ENCODE measurements at regions not wholly inside any gene's neighbourhood (a gene's known extent, or its start where the extent isn't known, plus 50 kb on each side); places are given as distances from the start of the nearest gene placed in this dataset.

DNA sequence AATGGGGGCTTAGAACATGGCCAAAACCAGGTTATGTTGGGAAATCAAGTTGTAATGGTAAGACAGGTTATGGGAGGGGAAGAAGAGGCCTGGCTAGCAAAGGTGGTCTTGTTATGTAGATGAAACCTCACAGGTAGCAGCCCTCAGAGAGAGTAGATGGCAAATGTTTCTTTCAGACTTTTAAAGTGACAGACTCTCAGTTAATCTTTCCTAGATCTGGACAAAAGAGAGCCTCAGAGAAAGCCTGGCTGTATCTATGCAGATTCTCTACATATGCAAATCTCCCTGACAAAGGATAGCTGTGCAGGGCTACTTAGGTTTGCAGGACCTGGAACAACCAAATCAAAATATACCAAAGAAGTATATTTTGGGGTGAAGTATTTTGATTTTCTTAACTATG, 284.1 kb upstream of the AMOT start:
- Histone ChIP-seq H3K4me3 (replicated peaks; ENCODE audit: insufficient read depth, low read length) (no peak overlapping the region), H3K27ac (replicated peaks) (no peak overlapping the region), H3K27me3 (ENCODE audit: insufficient read depth, poor library complexity, severe bottlenecking) (no peaks in the 10 kb centered on the region)
- DNase-seq (ENCODE audit: low read depth in 1 of 2, low spot score in 1 of 2) = no peak
- no peak for TF ChIP-seq GABPA (IDR thresholded peaks at IDR 0.05; ENCODE audit: low read depth)
- TF ChIP-seq, protein P1, sequence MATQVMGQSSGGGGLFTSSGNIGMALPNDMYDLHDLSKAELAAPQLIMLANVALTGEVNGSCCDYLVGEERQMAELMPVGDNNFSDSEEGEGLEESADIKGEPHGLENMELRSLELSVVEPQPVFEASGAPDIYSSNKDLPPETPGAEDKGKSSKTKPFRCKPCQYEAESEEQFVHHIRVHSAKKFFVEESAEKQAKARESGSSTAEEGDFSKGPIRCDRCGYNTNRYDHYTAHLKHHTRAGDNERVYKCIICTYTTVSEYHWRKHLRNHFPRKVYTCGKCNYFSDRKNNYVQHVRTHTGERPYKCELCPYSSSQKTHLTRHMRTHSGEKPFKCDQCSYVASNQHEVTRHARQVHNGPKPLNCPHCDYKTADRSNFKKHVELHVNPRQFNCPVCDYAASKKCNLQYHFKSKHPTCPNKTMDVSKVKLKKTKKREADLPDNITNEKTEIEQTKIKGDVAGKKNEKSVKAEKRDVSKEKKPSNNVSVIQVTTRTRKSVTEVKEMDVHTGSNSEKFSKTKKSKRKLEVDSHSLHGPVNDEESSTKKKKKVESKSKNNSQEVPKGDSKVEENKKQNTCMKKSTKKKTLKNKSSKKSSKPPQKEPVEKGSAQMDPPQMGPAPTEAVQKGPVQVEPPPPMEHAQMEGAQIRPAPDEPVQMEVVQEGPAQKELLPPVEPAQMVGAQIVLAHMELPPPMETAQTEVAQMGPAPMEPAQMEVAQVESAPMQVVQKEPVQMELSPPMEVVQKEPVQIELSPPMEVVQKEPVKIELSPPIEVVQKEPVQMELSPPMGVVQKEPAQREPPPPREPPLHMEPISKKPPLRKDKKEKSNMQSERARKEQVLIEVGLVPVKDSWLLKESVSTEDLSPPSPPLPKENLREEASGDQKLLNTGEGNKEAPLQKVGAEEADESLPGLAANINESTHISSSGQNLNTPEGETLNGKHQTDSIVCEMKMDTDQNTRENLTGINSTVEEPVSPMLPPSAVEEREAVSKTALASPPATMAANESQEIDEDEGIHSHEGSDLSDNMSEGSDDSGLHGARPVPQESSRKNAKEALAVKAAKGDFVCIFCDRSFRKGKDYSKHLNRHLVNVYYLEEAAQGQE (IDR thresholded peaks at IDR 0.05; ENCODE audit: insufficient replicate concordance, low read depth) = no peak

DNA sequence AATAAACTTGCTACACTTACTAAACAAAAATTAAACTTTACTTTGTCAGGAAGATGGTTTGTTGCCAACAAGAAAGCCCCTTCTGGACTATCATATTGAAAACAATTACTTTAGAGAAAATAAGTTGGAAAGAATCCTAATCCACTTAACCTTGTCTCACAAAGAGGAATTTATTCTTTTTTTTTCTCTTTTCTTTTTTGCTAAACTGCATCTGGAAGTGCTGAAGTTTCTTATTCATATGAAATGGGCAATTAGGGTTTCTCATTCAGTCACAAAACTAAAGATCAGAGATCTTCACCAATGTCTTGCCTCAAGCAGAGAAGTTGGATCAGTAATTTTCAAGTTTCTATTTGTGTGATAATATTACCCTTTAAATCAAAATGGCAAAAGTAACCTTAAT, 234.9 kb upstream of the AMOT start:
- H3K27ac ChIP-seq (replicated peaks) = no peak overlapping the region
- no peak overlapping the region for H3K4me3 ChIP-seq (replicated peaks; ENCODE audit: insufficient read depth, low read length)
- H3K27me3 ChIP-seq (ENCODE audit: insufficient read depth, poor library complexity, severe bottlenecking) = no peaks in the 10 kb centered on the region
- DNase-seq (ENCODE audit: low read depth in 1 of 2, low spot score in 1 of 2) = no peak
- TF ChIP-seq GABPA (IDR thresholded peaks at IDR 0.05; ENCODE audit: low read depth) (no peak), SPI1 (IDR thresholded peaks at IDR 0.05; ENCODE audit: borderline replicate concordance, low read depth) (no peak), POLR2AphosphoS5 (IDR thresholded peaks at IDR 0.05; ENCODE audit: low read depth) (no peak)
- TF ChIP-seq, protein P2, sequence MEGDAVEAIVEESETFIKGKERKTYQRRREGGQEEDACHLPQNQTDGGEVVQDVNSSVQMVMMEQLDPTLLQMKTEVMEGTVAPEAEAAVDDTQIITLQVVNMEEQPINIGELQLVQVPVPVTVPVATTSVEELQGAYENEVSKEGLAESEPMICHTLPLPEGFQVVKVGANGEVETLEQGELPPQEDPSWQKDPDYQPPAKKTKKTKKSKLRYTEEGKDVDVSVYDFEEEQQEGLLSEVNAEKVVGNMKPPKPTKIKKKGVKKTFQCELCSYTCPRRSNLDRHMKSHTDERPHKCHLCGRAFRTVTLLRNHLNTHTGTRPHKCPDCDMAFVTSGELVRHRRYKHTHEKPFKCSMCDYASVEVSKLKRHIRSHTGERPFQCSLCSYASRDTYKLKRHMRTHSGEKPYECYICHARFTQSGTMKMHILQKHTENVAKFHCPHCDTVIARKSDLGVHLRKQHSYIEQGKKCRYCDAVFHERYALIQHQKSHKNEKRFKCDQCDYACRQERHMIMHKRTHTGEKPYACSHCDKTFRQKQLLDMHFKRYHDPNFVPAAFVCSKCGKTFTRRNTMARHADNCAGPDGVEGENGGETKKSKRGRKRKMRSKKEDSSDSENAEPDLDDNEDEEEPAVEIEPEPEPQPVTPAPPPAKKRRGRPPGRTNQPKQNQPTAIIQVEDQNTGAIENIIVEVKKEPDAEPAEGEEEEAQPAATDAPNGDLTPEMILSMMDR (IDR thresholded peaks at IDR 0.05; ENCODE audit: insufficient read depth, low read length) = no peak
- TF ChIP-seq, protein P1 (IDR thresholded peaks at IDR 0.05; ENCODE audit: insufficient replicate concordance, low read depth) = no peak

DNA sequence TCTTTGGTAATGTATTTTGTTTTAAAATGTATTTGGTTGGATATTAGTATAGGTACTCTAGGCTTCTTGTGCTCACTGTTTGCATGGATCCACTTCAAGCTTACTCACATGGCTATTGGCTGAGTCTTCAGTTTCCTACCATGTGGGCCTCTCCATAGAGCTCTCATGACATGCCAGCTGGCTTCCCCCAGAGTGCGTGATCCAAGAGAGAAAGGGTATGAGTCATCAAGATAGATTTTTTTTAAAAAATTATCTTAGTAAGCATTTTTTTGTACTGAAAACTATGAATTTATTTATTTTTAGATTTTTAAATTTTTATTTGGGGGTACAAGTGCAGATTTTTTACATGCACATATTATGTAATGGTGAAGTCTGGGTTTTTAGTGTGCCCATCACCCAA, 219.1 kb upstream of the AMOT start:
- Histone ChIP-seq H3K4me3 (replicated peaks; ENCODE audit: insufficient read depth, low read length) (no peak overlapping the region), H3K27me3 (ENCODE audit: insufficient read depth, poor library complexity, severe bottlenecking) (no peaks in the 10 kb centered on the region), H3K27ac (replicated peaks) (no peak overlapping the region)
- DNase-seq (ENCODE audit: low read depth in 1 of 2, low spot score in 1 of 2) = no peak
- TF ChIP-seq SPI1 (IDR thresholded peaks at IDR 0.05; ENCODE audit: borderline replicate concordance, low read depth) (no peak), POLR2AphosphoS5 (IDR thresholded peaks at IDR 0.05; ENCODE audit: low read depth) (no peak), GABPA (IDR thresholded peaks at IDR 0.05; ENCODE audit: low read depth) (no peak)
- TF ChIP-seq, protein P1 (IDR thresholded peaks at IDR 0.05; ENCODE audit: insufficient replicate concordance, low read depth) = no peak
- TF ChIP-seq, protein P2 (IDR thresholded peaks at IDR 0.05; ENCODE audit: insufficient read depth, low read length) = no peak

DNA sequence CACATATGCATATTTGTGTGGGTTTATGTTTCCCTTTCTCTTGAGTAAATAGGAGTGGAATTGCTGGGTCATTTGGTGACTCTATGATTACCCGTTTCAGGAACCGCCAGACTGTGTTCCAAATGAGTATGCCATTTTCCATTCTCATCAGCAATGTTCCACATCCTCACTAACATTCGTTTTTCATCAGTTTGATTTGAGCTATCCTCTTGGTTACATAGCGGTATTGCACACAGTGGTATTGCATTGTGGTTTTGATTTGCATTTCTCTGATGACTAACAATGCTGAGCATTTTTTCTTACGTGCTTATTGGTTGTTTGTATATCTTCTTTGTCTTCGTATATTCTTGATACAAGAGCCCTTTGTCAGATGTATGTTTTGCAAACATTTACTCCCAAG, 218.0 kb upstream of the AMOT start:
- H3K27me3 ChIP-seq (ENCODE audit: insufficient read depth, poor library complexity, severe bottlenecking) = no peaks in the 10 kb centered on the region
- TF ChIP-seq SPI1 (IDR thresholded peaks at IDR 0.05; ENCODE audit: borderline replicate concordance, low read depth) = no peak
- TF ChIP-seq, protein P2 (IDR thresholded peaks at IDR 0.05; ENCODE audit: insufficient read depth, low read length) = no peak
- TF ChIP-seq, protein P1 (IDR thresholded peaks at IDR 0.05; ENCODE audit: insufficient replicate concordance, low read depth) = no peak
- TF ChIP-seq POLR2AphosphoS5 (IDR thresholded peaks at IDR 0.05; ENCODE audit: low read depth) = no peak
- no peak for TF ChIP-seq GABPA (IDR thresholded peaks at IDR 0.05; ENCODE audit: low read depth)
- no peak overlapping the region for H3K27ac ChIP-seq (replicated peaks)
- no peak overlapping the region for H3K4me3 ChIP-seq (replicated peaks; ENCODE audit: insufficient read depth, low read length)
- DNase-seq (ENCODE audit: low read depth in 1 of 2, low spot score in 1 of 2) = no peak
